Stimulated activated CD8-positive, alpha-beta memory T cell treated with anti-CD3 and anti-CD28 coated beads, Interleukin-4, amount 100 ng/mL, for 48 hours (primary cell): ENCODE measurements at regions not wholly inside any gene's neighbourhood (a gene's known extent, or its start where the extent isn't known, plus 50 kb on each side); places are given as distances from the start of the nearest gene placed in this dataset.

ENCODE experiments used
- DNase-seq: peaks from one replicate; pipeline ENCODE4 v3.0.0-alpha.2; 2020

DNA sequence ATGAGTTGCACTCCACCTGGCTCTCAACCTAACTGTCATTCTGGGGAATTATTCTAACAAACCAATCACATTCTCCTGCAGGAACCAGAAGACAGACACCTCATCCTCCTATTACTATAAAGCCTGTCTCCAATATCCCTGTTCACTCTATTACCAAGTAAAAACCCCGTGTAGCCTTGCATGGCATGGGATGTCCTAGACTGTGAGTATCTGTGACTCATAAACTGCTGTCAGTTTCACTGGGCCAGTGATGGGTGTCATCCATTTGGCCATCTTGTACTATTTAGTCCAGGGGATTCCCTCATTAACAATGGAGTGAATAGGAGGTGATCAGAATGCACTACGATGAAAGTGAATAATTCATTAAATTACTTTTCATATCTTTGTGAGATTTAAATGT is 608.7 kb downstream of the DNAJB9 start:
- DNase-seq = no peak

DNA sequence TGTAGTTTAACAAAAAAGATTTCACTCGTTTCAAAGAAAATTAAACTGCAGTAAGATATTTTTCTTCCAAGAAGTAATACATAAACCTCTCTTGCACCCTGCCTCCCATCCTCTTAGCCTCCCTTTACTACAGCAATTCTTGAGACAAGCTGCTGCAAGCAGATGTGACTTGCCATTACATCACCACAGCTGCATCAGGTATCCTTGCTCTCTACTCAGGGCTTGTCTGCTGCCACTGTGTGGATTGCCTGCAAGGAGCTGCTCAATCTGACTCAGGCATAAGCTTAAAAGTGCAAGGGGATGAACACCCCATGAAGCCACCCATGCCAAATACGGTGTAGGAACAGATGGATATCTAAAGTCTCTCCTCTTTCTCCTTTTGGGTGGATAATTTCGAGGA is 609.9 kb downstream of the DNAJB9 start:
- DNase-seq = no peak

DNA sequence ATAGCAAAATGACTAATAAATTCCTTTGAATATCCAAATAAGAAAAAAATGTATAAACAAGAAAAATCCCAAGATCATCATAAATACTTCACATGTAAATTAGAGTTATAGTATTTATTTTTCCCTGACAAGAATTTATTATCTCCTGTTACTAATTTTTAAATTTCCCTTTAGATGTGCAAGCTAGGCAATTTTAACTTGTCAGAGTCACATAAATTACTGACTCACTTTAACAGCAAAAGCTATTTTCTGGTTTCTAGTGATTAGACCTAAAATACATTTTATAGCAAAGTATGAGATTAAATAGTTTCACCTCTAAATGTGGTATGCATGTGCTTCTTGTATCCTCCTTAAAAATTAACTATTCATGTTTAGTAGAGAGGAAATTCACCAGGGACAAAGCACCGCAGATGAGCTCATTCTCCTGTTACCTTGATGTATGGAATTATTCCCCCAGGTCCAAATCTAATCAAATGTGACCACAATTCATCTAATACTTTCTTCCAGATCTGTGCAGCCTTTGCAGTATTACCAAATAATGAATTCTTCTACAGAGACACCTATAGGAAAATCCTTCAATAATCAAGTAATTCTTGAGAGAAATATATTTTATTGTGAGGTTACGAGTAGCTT is 621.2 kb downstream of the DNAJB9 start:
- no peak for DNase-seq

DNA sequence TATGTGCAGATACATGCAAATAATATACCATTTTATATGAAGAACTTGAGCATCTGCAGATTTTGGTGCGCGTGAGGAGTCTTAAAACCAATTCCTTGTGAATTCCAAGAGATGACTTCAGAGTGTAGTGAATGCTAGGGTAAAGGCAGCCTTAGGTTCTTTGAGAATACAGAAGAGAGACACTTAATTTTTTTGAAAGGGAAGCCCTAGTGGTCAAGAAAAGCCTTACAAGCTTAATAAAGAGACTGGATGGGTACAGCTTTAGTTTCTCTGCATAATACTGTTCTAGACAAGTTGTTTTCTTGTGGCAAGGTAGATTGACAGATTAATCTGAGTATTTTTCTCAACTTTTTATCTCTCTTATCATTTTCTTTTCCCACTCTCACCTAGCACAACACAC is 636.5 kb downstream of the DNAJB9 start:
- DNase-seq = no peak

DNA sequence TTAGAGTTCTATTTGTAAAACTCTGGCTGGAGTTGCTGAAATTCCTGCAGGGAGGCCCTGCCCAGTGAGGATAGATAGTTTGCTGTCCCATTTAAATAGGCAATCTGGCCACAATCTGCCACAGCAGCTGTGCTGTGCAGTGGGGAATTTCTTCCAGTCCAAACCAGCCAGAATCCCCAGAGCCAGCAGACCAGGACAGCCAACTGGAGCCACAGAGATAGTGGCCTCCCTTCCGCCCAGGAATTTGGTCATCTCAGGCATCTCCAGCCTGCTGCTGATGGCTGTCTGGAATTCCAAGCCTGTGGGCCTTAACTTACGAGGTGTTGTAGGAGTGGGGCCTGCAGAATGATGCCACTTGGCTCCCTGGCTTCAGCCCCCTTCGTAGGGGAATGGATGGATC is 643.4 kb downstream of the DNAJB9 start:
- DNase-seq = no peak

DNA sequence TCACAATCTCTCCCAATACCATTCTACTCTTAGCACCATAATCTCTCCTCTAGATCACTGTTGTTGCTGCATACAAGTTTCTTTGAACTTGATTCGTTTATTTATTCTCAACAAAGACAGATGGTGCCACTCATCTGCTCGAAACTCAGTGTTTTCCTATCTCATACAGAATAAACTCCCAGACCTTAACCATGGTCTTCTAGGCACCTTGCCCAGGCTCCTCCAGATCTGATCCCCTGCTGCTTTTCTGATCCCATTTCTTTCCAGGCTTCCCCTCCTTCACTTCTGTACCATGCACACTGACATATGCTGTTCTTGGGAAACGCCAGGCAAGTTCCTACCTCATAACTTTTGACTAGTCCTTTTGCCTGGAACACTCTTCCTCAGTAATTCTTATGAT is 645.7 kb downstream of the DNAJB9 start:
- no peak for DNase-seq

DNA sequence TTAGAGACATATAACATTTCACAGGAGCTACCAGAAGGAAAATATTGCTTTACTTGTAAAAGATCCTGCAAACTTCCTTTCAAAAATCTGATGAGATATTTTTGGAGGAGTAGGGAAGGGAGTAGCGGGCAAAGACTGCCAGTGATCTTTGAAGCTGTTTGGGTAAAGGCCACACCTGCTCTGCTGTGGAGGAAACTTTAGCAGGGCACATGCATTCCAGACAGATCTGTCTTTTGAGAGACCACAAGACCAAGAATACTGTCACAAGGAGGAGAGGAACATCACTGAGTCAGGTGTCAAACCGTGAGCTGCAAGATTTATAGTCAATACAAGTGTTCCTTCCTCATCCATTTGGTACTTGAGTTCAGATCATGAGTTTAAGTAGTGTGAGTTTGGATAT is 654.4 kb downstream of the DNAJB9 start:
- no peak for DNase-seq

DNA sequence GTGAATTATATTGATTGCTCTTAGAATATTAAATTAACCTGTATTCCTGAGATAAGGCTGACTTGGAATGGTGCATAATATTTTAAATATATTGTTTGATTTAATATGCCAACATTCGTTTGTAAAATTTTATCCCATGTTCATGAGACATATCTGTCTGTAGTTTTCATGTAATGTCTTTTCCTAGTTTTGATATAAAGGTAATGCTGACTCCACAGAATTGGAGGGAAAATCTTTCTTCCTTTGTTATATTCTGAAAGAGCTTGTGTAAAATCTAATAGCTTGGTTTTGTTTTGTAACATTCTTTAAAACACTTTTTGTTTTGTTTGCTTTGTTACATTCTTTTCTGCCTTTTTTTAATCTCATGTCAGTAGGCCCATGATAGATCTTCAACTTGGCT is 657.0 kb downstream of the DNAJB9 start:
- DNase-seq = no peak

DNA sequence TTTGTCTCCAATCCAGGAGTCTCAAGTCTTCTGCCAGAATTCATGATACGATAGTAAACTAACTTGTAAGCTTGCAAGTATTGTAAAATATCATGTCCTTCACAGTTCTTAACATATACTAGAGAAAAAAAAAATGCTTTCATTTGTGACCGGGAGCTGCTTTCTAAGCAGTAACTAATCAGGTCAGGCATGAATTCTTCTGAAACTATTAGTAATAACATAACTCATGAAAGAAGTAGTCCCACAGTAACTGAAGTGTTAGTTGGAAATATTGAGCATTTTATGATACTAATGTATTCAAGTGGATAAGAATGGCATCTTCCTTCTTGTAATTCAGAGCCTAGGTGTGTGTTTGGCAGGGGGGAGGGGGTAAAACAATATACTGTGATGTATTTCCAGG is 665.6 kb downstream of the DNAJB9 start:
- no peak for DNase-seq

DNA sequence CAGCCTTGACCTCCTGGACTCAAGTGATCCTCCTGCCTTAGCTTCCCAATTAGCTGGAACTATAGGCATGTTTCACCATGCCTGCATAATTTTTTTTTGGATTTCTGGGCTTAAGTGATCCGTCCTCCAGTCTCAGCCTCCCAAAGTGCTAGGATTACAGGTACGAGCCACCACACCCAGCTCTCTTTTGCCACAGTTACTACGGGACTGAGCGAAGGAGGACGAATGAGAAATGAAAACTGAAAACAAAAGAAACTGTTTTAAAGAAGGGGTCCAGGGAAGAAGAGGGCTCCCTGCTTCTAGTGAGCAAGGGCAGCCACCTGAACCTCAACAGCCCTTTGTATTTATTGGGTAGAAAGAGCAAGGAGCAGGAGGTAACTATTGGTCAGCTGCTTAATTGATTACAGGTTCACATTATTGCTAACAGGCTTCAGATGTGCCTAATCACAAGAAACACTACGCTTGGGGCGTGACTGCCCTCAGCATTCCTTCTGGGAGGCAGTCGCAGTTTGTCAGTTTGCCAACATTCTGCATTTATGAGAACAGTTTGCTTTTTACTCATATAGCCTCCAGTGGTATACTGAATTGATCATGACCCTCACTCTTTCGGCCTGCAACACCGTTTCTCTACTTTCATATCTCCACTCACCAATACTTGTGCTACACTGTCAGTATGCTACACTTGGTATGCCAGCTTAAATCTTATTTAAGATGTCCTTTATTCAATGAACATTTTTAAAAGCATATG is 676.8 kb downstream of the DNAJB9 start:
- no peak for DNase-seq

DNA sequence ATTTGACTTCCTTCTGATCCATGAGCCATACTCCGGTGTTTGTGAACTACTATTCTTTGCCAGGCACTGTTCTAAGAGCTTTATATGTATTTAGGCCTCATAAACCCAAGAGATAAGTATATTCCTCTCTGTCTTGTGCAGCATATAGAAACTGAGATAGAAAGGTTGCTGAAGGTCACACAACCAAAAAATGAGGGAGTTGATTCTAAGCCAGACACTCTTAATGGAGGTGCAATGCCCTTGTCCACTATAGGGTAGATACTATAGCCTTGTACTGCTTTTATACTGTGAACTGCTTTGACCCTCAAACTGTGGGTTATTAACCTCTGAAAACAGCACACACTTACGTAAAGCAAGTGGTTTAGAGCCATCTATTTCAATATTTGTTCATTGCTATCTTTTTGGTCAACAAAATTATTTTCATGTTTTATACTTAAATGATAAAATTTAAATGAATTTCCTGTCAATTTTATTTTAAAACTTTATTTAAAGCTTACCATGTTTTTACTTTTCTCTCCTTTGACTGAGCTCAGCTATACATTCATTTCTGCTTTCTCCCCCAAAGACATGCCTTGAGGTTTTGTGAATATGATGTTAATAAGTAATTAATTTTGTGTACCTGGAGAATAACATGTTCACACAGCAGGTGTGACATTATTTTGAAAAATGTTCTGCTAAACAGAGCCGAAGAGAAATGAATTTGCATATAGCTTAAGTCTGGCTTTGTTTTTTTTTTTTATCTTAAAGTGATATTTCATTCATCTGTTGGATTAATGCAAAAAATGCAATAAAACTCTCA is 687.3 kb downstream of the DNAJB9 start:
- no peak for DNase-seq

DNA sequence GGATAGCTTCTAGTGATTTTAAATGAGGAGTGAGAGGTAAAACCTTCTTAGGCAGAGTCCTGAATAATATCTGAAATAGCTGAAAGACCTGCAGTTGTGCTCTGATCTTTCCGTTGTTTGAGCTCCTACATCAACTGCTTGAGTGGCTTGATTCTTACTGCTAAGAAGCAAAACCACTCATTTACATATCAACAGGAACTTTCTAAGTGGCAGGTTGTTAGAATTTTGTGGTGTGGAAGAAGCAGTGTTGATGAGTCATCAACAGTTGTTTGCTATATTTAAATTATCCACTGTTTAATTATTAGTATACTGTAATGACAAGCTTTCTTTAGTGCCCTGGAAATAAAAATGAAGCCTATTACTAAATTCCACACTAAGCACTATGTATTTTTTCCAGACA is 689.5 kb downstream of the DNAJB9 start:
- DNase-seq = no peak

DNA sequence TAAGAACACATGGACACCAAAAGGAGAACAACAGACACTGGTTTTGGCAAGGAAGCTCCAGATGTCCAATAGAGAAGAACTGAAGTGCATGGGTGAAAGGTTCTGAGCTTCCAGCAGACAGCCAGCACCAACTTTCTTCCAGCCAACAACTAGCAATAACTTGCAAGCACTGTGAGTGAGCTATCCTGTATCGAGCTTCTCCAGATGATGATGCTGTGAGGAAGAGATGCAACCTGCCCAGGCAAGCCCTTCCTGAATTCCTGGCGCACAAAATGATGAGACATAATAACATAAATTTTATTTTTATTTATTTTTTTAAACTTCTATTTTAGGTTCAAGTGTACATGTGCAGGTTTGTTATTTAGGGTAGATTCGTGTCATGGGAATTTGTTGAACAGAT is 692.1 kb downstream of the DNAJB9 start:
- no peak for DNase-seq

DNA sequence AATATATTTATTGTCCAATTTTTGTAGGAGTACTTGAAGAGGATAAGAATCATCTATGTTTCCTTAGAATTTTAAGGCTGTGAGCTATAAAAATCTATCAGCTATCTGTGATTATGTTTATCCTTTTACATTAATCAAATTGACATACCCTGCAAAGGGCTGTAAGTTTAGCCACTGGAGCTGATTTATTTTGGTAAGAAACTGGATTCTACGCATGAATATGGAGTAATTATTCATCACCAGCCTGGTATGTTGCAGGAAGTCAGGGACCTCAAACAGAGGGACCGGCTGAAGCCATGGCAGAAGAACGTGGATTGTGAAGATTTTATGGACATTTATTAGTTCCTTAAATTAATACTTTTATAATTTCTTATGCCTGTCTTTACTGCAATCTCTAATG is 696.9 kb downstream of the DNAJB9 start:
- DNase-seq = no peak

DNA sequence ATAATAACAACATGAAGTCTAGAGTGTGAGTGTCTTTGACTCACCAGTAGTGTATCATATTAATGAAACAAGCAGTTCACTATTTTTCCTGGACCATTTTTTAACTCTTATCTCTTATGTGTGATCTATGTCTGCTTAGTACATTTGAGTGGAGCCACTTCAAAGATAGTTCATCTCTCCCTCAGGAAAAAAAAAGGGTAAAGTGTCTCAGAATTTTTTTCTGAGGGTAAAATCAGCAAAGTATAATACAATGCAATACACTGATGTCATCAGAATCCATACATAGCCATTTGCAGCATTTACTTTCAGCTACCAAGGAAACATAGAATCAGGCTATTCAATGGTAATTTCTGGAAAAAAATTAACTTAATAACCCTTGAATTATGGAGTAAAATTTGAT is 706.7 kb downstream of the DNAJB9 start:
- no peak for DNase-seq

DNA sequence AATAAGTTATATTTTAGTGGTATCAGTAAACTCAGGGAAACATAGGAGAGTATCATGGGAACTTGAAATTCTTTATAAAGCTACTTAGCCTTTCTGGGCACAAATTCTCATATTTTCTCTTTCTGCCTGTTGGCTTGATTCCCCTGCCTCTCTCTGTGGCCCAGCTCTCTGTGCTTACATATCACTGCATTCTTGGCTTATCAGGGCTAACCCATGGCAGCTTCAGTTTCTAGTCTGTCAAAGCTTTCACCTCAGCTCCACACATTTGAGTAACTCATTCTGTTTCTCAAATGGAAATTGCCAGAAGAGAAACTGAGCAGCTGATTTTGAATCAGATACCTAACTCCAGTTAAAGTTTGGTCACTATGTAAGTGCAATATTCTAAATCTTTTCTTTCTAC is 713.1 kb downstream of the DNAJB9 start:
- DNase-seq = no peak

DNA sequence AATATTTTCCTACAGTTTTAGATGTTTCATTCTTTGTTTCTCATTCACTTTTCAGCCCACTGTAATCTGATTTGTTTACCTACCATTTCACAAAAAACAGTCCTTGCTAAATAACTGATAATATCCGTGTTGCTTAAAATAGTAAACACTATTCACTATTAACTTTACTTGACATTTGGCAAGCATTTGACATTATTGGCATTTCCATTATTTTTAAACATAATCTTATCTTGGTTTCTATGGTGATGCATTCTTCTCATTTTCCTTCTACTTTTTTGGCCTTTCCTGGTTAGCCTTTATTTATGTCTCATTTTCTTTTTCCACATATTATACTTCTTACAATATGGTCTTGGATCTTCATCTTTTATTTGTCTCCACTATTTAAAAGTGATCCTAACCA is 715.3 kb downstream of the DNAJB9 start:
- DNase-seq = no peak

DNA sequence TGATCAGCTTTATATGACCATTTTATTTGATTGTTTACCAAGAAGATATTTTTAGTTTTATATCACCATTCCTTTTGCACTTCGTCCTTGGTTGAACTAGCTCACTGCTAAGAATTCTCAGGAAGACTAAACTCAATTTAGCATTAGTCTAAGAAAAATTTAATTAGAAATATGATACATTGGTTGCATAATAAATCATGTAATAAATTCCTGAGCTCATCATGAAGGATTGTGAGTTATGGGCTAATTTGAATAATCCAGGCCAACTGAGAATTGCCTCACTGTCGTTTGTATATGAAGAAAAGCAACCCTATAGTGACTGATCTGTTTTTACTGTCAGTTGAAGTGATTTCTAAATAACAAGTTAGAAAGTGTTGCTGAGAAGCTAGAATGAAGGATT is 725.5 kb downstream of the DNAJB9 start:
- no peak for DNase-seq

DNA sequence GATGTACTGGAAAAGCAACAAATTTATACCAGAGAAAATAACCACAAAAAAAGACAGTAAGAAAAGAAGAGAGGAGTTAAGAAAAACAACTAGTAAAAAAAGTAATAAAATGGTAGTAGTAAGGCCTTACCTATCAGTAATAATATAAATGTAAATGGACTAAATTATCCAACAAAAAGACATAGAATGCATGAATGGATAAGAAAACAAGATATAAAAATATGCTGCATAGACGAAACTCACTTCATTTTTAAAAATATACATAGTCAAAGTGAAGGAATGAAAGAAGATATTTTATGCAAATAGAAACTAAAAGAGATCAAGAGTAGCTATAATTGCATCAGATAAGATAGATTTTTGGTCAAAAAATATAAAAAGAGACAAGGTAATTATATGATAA is 739.1 kb downstream of the DNAJB9 start:
- DNase-seq = no peak

DNA sequence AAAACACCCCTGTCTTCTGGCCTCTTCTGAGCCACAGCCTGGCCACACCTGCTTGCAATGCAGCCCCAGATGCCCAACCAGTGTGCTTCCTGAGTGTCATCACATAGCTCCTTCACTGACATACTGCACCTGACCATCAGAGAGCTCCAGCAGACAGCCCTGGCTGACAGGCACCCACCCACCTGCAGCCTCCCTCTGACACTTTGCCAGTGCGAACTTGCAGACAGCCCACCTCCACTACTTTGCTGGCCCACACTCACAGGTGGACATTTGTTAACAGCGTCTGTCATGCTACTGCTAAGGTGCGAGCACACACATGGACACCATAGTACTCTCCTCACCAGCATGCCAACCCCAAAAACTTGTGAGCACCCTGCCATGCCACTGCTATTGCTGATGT is 740.1 kb downstream of the DNAJB9 start:
- no peak for DNase-seq

DNA sequence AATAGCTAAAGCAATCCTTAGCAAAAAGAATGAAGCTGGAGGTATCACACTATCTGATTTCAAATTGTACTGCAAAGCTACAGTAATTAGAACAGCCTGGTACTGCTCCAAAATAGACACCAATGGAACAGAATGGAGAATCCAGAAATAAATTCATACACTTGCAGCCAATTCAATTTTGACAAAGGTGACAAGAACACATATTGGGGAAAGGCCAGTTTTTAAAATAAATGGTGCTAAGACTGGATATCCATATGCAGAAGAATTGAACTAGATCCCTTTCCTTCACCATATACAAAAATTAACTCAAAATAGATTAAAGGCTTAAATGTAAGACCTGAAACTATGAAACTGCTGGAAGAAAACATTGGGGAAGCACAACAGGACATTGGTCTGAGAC is 748.5 kb downstream of the DNAJB9 start:
- DNase-seq = no peak

DNA sequence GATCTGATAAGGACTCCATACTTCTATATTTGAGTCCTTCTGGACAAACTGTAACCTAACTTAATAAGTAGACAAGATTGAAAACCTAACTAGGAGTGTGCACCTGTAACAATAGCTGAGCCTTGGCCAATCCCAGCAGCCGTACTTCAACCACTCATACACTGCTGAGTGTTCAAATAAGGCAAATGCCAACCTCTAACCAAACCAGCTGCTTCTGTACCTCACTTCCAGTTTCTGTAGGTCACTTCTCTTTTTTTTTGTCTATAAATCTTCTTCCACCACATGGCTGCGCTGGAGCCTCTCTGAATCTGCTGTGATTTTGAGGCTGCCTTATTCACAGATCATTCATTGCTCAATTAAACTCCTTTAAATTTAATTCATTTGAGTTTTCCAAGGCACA is 753.2 kb downstream of the DNAJB9 start:
- DNase-seq = no peak

DNA sequence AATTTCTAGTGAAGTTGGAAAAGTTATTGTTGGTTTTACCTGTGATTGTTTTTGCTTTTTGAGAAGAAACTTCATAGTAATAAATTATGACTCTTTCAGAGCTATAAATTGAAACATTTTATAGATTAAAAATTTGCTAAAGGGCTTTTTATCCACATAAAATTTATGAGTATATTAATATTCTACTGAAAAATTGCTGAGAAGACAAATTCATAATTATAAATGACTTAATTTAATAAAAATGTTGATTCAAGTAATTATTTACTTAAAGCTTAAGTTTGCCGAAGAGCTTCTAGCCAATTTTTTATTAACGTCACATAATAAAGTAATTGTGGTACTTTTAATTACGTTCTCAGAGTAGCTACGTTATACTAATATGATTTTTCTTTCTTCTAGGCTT is 761.7 kb downstream of the DNAJB9 start:
- DNase-seq = no peak

DNA sequence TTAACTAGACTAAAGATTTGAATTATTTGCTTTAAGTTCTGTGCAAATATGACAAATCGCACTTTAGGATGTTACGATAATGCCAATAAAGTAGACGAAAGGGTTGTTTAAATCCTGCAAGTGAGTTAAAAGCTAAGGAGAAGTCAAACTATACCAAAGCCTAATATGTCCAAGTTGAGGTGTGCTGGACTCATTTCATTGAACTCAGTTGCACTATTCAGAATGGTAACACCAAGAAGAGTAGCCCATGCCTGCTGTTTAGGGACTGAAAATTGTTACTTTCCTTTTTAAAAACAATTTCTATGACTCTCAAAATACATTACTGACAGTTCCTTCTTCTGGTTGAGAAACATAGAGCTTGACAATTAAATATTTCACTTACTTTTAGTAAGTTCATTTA is 766.3 kb downstream of the DNAJB9 start:
- no peak for DNase-seq
